BE2C (cell line): ENCODE measurements at regions not wholly inside any gene's neighbourhood (a gene's known extent, or its start where the extent isn't known, plus 50 kb on each side); places are given as distances from the start of the nearest gene placed in this dataset.

Experiments used
- DNase-seq: peaks from one replicate; pipeline ENCODE4 v3.0.0-alpha.2; 2020
- H3K27me3 ChIP-seq: fragments of 250-450 bp; sonication (Bioruptor Pico); 2 replicates; pipeline ENCODE4 v1.5.1; 2020; ENCODE audit warnings: mild to moderate bottlenecking
- H3K36me3 ChIP-seq: fragments of 250-450 bp; sonication (Bioruptor Pico); 2 replicates; pipeline ENCODE4 v1.5.1; 2020; ENCODE audit warnings: mild to moderate bottlenecking
- H3K4me1 ChIP-seq: fragments of 250-450 bp; sonication (Bioruptor Pico); 2 replicates; pipeline ENCODE4 v1.5.1; 2020
- H3K4me3 ChIP-seq: 2 replicates; pipeline ENCODE4 v1.5.1; 2011; ENCODE audit warnings: low read depth, low read length
- H3K9me3 ChIP-seq: fragments of 250-450 bp; sonication (Bioruptor Pico); 2 replicates; pipeline ENCODE4 v1.5.1; 2020
- TF ChIP-seq, protein P1 (sequence below): IDR thresholded peaks from 2 replicates; pipeline ENCODE4 v1.5.1; 2012; ENCODE audit warnings: mild to moderate bottlenecking, low read depth, low read length

DNA sequence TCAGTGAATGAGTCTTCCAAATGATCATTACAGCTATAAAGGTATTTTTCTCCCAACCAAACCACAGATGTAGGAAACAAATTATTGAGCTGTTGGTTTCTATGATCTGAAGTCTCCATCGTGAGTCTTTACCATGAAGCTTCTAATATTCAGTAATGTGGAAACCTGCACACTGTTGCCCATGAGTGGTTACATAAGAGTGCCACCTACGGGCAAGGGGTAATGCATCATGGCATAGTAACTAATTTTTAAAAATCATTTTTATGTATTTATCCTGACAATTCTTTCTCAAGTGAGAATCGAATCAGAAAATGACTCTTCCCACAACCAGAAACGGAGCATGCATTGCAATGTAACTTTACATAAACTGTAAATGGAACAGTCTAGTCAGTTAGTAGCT, 282.5 kb upstream of the SMARCA2 start:
- Histone ChIP-seq H3K27me3 (no peaks in the 10 kb centered on the region), H3K4me1 (no peaks in the 10 kb centered on the region), H3K9me3 (no peaks in the 10 kb centered on the region), H3K4me3 (no peak overlapping the region), H3K36me3 (no peaks in the 10 kb centered on the region)
- TF ChIP-seq, protein P1, sequence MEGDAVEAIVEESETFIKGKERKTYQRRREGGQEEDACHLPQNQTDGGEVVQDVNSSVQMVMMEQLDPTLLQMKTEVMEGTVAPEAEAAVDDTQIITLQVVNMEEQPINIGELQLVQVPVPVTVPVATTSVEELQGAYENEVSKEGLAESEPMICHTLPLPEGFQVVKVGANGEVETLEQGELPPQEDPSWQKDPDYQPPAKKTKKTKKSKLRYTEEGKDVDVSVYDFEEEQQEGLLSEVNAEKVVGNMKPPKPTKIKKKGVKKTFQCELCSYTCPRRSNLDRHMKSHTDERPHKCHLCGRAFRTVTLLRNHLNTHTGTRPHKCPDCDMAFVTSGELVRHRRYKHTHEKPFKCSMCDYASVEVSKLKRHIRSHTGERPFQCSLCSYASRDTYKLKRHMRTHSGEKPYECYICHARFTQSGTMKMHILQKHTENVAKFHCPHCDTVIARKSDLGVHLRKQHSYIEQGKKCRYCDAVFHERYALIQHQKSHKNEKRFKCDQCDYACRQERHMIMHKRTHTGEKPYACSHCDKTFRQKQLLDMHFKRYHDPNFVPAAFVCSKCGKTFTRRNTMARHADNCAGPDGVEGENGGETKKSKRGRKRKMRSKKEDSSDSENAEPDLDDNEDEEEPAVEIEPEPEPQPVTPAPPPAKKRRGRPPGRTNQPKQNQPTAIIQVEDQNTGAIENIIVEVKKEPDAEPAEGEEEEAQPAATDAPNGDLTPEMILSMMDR: no peak
- DNase-seq: no peak

DNA sequence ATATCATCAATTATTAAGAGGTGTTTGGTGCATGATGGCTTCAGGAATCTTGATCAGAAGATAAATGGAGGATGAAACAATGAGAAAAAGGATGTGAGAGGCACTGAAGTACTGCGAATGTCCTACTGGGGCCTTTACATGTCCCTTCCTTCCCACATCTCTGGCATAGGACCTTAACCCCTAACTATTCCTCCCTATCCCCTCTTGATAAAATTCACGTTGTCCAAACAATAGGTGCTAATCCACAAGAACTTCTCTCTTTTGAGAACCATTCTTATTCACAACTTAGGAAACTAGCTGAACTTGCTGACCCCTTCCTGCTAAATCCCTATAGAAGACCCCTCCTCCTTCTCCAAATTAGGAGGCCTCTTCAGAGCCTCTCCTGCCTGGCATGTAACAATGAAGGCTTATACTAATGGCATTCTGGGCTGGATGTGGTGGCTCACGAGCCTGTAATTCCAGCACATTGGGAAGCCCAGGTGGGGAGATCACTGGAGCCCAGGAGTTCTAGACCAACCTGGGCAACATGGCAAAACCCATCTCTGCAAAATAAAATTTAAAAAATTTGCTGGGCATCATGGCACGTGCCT, 276.5 kb upstream of the SMARCA2 start:
- H3K36me3 ChIP-seq: no peaks in the 10 kb centered on the region
- H3K27me3 ChIP-seq: no peaks in the 10 kb centered on the region
- no peak for DNase-seq
- no peaks in the 10 kb centered on the region for H3K4me1 ChIP-seq
- H3K9me3 ChIP-seq: no peaks in the 10 kb centered on the region; the same call in 1 of the 2 replicates
- no peak overlapping the region for H3K4me3 ChIP-seq
- TF ChIP-seq, protein P1: no peak

DNA sequence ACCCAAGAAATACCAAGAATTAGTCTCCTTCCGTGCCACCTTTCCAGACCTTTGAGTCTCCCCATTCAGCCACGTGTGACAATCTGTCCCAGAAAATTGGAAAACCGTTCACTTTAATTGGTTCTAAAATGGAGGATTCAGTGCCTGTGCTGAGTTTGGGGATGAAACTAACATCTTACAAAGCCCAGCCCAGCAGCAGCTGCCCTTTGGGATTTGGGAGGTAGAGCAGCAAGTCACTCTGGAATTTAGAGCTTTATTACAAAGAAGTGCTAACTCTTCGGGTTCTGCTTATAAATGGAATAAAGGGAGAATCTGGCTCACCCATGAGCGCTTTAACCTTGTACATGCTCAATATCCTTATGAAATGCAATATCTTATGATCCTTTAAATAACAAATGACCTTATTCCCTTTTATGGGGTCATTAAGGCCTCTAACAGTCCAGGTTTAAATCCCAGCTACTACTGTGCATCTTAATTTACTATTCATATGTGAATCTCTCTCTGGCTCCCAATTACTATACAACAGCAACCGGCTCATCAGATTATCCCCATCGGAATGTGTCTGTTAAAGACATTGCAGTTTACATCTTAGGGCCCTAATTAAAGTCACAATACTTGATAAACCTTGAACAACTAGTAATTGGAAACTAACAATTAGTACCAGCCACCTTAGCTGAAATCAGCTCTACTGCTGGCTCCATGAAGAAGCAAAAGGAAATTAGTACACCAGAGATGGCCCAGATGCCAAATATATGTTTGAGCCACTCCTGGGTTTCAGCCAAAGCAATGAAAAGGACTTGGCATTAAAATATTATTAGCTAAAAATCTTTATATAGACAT, 271.8 kb upstream of the SMARCA2 start:
- no peak for DNase-seq
- TF ChIP-seq, protein P1: no peak
- H3K4me1 ChIP-seq: no peaks in the 10 kb centered on the region
- H3K27me3 ChIP-seq: no peaks in the 10 kb centered on the region
- no peak overlapping the region for H3K4me3 ChIP-seq
- H3K9me3 ChIP-seq: no peaks in the 10 kb centered on the region; the same call in 1 of the 2 replicates
- no peaks in the 10 kb centered on the region for H3K36me3 ChIP-seq

DNA sequence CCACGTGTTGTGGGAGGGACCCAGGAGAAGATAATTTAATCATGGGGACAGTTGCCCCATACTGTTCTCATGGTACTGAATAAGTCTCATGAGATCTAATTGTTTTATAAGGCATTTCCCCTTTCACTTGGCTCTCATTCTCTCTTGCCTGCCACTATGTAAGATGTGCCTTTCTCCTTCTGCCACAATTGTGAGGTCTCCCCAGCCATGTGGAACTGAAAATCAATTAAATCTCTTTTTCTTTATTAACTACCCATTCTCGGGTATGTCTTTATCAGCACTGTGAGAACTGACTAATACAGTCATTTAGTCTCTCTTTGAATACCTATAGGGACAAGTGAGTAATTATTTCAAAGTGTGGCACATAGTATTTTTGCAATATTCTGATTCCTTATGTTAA, 269.2 kb upstream of the SMARCA2 start:
- Histone ChIP-seq H3K4me1 (no peaks in the 10 kb centered on the region), H3K9me3 (no peaks in the 10 kb centered on the region; the same call in 1 of the 2 replicates), H3K36me3 (no peaks in the 10 kb centered on the region), H3K27me3 (no peaks in the 10 kb centered on the region), H3K4me3 (no peak overlapping the region)
- TF ChIP-seq, protein P1: no peak
- no peak for DNase-seq

DNA sequence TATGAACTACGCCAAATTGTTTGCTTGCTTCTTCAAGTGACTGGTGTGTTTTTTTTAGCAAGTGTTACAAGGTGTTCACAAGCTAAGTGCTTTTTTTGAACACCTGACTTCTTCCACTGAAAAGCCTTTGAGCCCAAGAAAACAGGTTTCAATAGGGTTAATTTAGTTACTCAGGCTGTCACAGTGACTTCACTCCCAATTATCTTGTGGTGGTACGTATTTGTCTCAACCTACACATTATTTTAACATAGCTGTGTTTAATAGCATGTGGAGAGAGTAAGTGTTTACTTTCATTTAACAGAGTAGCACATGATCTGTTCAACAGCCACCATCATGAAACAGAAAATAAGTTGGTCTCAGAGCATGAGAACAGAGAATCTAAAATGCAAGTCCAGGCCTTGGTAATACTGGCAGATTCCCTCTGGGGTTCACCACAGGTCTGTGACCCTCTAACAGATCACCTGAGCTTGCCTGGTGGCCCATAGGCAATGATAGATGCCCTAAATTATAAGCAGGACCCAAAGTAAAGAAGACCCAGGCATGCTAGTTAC, 267.7 kb upstream of the SMARCA2 start:
- TF ChIP-seq, protein P1: no peak
- no peaks in the 10 kb centered on the region; the same call in 1 of the 2 replicates for H3K9me3 ChIP-seq
- no peaks in the 10 kb centered on the region for H3K4me1 ChIP-seq
- H3K36me3 ChIP-seq: no peaks in the 10 kb centered on the region
- DNase-seq: no peak
- no peak overlapping the region for H3K4me3 ChIP-seq
- H3K27me3 ChIP-seq: no peaks in the 10 kb centered on the region

DNA sequence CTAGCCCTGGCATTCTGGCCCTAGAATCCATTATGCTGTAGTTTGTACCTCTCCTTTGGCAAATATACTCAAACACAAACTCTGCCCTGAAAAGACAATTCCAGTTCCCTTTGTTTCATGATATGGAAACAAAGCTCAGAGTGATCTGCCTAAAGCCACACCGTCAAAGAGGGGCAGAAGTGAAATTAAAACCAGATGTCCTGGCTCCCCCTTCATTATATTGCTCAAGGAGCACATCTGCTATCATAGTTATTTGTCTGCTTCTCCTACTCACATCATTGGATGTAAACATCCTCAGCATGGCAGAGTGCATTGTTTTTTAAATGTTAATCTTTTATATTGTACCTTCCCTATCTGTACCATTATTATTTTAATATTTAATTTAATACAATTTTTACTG, 266.7 kb upstream of the SMARCA2 start:
- no peaks in the 10 kb centered on the region for H3K27me3 ChIP-seq
- DNase-seq: no peak
- no peaks in the 10 kb centered on the region for H3K4me1 ChIP-seq
- TF ChIP-seq, protein P1: no peak
- no peaks in the 10 kb centered on the region for H3K36me3 ChIP-seq
- no peaks in the 10 kb centered on the region for H3K9me3 ChIP-seq
- no peak overlapping the region for H3K4me3 ChIP-seq
